LNCAP (cell line): ENCODE measurements at regions not wholly inside any gene's neighbourhood (a gene's known extent, or its start where the extent isn't known, plus 50 kb on each side); places are given as distances from the start of the nearest gene placed in this dataset.
A peak's percentile ranks its signal among the peaks of the same experiment; 100 is the strongest.

Experiments used
- CTCF ChIP-seq: fragments of 450-650 bp; IDR thresholded peaks from 2 replicates; pipeline ENCODE4 v1.5.1; 2017; ENCODE audit warnings: mild to moderate bottlenecking

- TF ChIP-seq CTCF, result no peak
These were observed 422.1 kb downstream of the RPS29 start for GRCh38 chr14:49164074-49164473.

- TF ChIP-seq CTCF, result no peak
These were observed 425.2 kb downstream of the RPS29 start for GRCh38 chr14:49160983-49161382.

- no peak for TF ChIP-seq CTCF
These were observed 427.1 kb downstream of the RPS29 start for GRCh38 chr14:49159081-49159480.

GRCh38 chr14:49139593-49139992 is 446.6 kb downstream of the RPS29 start:
- no peak for TF ChIP-seq CTCF

- peak; percentile 17; the same call in 1 of the 2 replicates for TF ChIP-seq CTCF
These were observed 451.2 kb downstream of the RPS29 start for GRCh38 chr14:49134940-49135339.

GRCh38 chr14:49121246-49121645 is 464.9 kb downstream of the RPS29 start:
- no peak for TF ChIP-seq CTCF

GRCh38 chr14:49114161-49114893 is 471.9 kb downstream of the RPS29 start:
- TF ChIP-seq CTCF, result no peak
